IMR-90 (cell line): ENCODE measurements at regions not wholly inside any gene's neighbourhood (a gene's known extent, or its start where the extent isn't known, plus 50 kb on each side); places are given as distances from the start of the nearest gene placed in this dataset.

Experiments
- ATAC-seq: fragments of 200-7000 bp; cut with Tn5 transposase; 2 replicates; pipeline ENCODE4 v1.9.1; 2020; ENCODE audit warnings: low read depth, mild to moderate bottlenecking, moderate library complexity
- BruUV-seq: library from RNA; stranded (reverse); fragments of 400-500 nt; replicated peaks from 2 replicates; lab custom pipeline; 2021; lab: Mats Ljungman, UMichigan
- CTCF ChIA-PET: fragments of 300-600 bp; formaldehyde crosslinking; extraction: SDS; loops from one replicate; lab custom pipeline; 2021; ENCODE audit warnings: antibody characterized with exemption; lab: Yijun Ruan, JAX
- POLR2A ChIA-PET: fragments of 300-600 bp; sonication (Branson Sonifier 250); formaldehyde crosslinking; loops from one replicate; lab custom pipeline; 2022; ENCODE audit warnings: antibody characterized with exemption; ENCODE audit not compliant: unreplicated experiment; lab: Charles Lee
- DNase-seq: peaks from one replicate; pipeline ENCODE4 v3.0.0; 2013
- H2AFZ ChIP-seq: replicated peaks from 2 replicates; pipeline ENCODE3; 2013; ENCODE audit warnings: low read length, mild to moderate bottlenecking; ENCODE audit not compliant: poor library complexity
- H2AK5ac ChIP-seq: 2 replicates; pipeline ENCODE4 v1.6.1; 2013; ENCODE audit warnings: low read depth, low read length, inconsistent platforms
- H2AK9ac ChIP-seq: replicated peaks from 2 replicates; pipeline ENCODE3; 2013; ENCODE audit warnings: mild to moderate bottlenecking, low read depth, low read length, moderate library complexity; ENCODE audit not compliant: poor library complexity
- H2BK120ac ChIP-seq: 2 replicates; pipeline ENCODE4 v1.6.1; 2013; ENCODE audit warnings: low read depth, low read length, inconsistent platforms
- H2BK15ac ChIP-seq: 3 replicates; pipeline ENCODE4 v1.6.1; 2013; ENCODE audit warnings: low read depth, low read length, inconsistent platforms
- H2BK20ac ChIP-seq: 2 replicates; pipeline ENCODE4 v1.6.1; 2013; ENCODE audit warnings: low read depth, mild to moderate bottlenecking, inconsistent platforms, low read length, moderate library complexity
- H2BK5ac ChIP-seq: 2 replicates; pipeline ENCODE4 v1.6.1; 2013; ENCODE audit warnings: mild to moderate bottlenecking, low read depth, low read length, inconsistent platforms; ENCODE audit not compliant: poor library complexity, severe bottlenecking
- H3K14ac ChIP-seq: replicated peaks from 2 replicates; pipeline ENCODE4 v1.6.1; 2013; ENCODE audit warnings: low read depth, low read length, inconsistent platforms
- H3K18ac ChIP-seq: 2 replicates; pipeline ENCODE4 v1.6.1; 2013; ENCODE audit warnings: low read depth, low read length, control low read depth
- H3K23ac ChIP-seq: 2 replicates; pipeline ENCODE4 v1.6.1; 2013; ENCODE audit warnings: low read depth, low read length, inconsistent platforms
- H3K27ac ChIP-seq: 2 replicates; pipeline ENCODE4 v1.5.1; 2013; ENCODE audit warnings: mild to moderate bottlenecking, control low read depth, low read length; ENCODE audit not compliant: insufficient read depth
- H3K27me3 ChIP-seq: 2 replicates; pipeline ENCODE4 v1.6.1; 2013; ENCODE audit warnings: low read length; ENCODE audit not compliant: control insufficient read depth, insufficient read depth
- H3K36me3 ChIP-seq: 2 replicates; pipeline ENCODE4 v1.6.1; 2013; ENCODE audit warnings: low read length, mixed read lengths; ENCODE audit not compliant: control insufficient read depth, insufficient read depth
- H3K4ac ChIP-seq: 2 replicates; pipeline ENCODE4 v1.6.1; 2013; ENCODE audit warnings: low read depth, low read length, inconsistent platforms
- H3K4me1 ChIP-seq: 2 replicates; pipeline ENCODE4 v1.6.1; 2013; ENCODE audit warnings: low read length, mixed read lengths; ENCODE audit not compliant: control insufficient read depth, insufficient read depth
- H3K4me2 ChIP-seq: 2 replicates; pipeline ENCODE4 v1.6.1; 2013; ENCODE audit warnings: low read depth, mild to moderate bottlenecking, control low read depth, low read length, moderate library complexity
- H3K4me3 ChIP-seq: 2 replicates; pipeline ENCODE4 v1.5.1; 2013; ENCODE audit warnings: low read depth, mild to moderate bottlenecking, control low read depth, low read length, moderate library complexity; ENCODE audit not compliant: insufficient read depth
- H3K56ac ChIP-seq: 2 replicates; pipeline ENCODE4 v1.6.1; 2013; ENCODE audit warnings: low read length, inconsistent platforms; ENCODE audit not compliant: insufficient read depth; ENCODE audit errors: extremely low read depth
- H3K79me1 ChIP-seq, 2 experiments: 2 replicates each; pipeline ENCODE4 v1.6.1; 2013; ENCODE audit warnings: low read length in 2 of 2, inconsistent platforms in 1 of 2, low read depth in 1 of 2
- H3K9ac ChIP-seq: 2 replicates; pipeline ENCODE4 v1.6.1; 2013; ENCODE audit warnings: low read depth, low read length, control low read depth
- H3K9me1 ChIP-seq: 2 replicates; pipeline ENCODE4 v1.6.1; 2013; ENCODE audit warnings: low read length, inconsistent platforms; ENCODE audit not compliant: insufficient read depth
- H3K9me3 ChIP-seq: 2 replicates; pipeline ENCODE4 v1.6.1; 2013; ENCODE audit warnings: low read length; ENCODE audit not compliant: control insufficient read depth, insufficient read depth
- H4K20me1 ChIP-seq: 2 replicates; pipeline ENCODE4 v1.6.1; 2013; ENCODE audit warnings: low read length, inconsistent platforms; ENCODE audit not compliant: insufficient read depth
- H4K5ac ChIP-seq: 2 replicates; pipeline ENCODE4 v1.6.1; 2013; ENCODE audit warnings: mild to moderate bottlenecking, low read depth, low read length, control low read depth
- H4K8ac ChIP-seq, 2 experiments: 2 replicates each; pipeline ENCODE4 v1.6.1; 2013; ENCODE audit warnings: low read depth in 2 of 2, low read length in 2 of 2, control low read depth in 1 of 2, inconsistent platforms in 1 of 2
- H4K91ac ChIP-seq: 2 replicates; pipeline ENCODE4 v1.6.1; 2013; ENCODE audit warnings: low read depth, low read length, inconsistent platforms; ENCODE audit not compliant: insufficient read depth
- BHLHE40 ChIP-seq: fragments of 150-350 bp; IDR thresholded peaks from 2 replicates; pipeline ENCODE4 v1.6.1; 2016; ENCODE audit warnings: mild to moderate bottlenecking, low read depth, low read length
- CEBPB ChIP-seq: IDR thresholded peaks from 2 replicates; pipeline ENCODE4 v1.6.1; 2012; ENCODE audit warnings: low read depth, low read length, improper control_type of control experiment
- CTCF ChIP-seq: conservative IDR thresholded peaks from 2 replicates; pipeline ENCODE4 v1.5.1; 2012; ENCODE audit warnings: mild to moderate bottlenecking, low read depth, low read length, improper control_type of control experiment
- ELK1 ChIP-seq: fragments of 150-350 bp; IDR thresholded peaks from 2 replicates; pipeline ENCODE4 v1.6.1; 2016; ENCODE audit warnings: low read depth, mild to moderate bottlenecking, low read length, moderate library complexity, borderline replicate concordance
- FOS ChIP-seq: fragments of 150-350 bp; IDR thresholded peaks from 2 replicates; pipeline ENCODE4 v1.6.1; 2016; ENCODE audit warnings: low read depth, low read length
- MAZ ChIP-seq: IDR thresholded peaks from 2 replicates; pipeline ENCODE4 v1.6.1; 2012; ENCODE audit warnings: low read depth, mild to moderate bottlenecking, low read length, improper control_type of control experiment, moderate library complexity, borderline replicate concordance
- MXI1 ChIP-seq: IDR thresholded peaks from 2 replicates; pipeline ENCODE4 v1.6.1; 2012; ENCODE audit warnings: low read depth, mild to moderate bottlenecking, low read length, moderate library complexity, borderline replicate concordance
- POLR2A ChIP-seq: IDR thresholded peaks from 2 replicates; pipeline ENCODE4 v1.6.1; 2012; ENCODE audit warnings: mild to moderate bottlenecking, low read depth, low read length
- RCOR1 ChIP-seq: IDR thresholded peaks from 2 replicates; pipeline ENCODE4 v1.6.1; 2012; ENCODE audit warnings: mild to moderate bottlenecking, low read length, improper control_type of control experiment; ENCODE audit not compliant: insufficient replicate concordance
- RFX5 ChIP-seq: IDR thresholded peaks from 2 replicates; pipeline ENCODE4 v1.8.0; 2012; ENCODE audit warnings: low read depth, mild to moderate bottlenecking, low read length, moderate library complexity
- SMC3 ChIP-seq: fragments of 150-350 bp; IDR thresholded peaks from 2 replicates; pipeline ENCODE4 v1.6.1; 2016; ENCODE audit warnings: low read depth, mild to moderate bottlenecking, antibody characterized with exemption, low read length, moderate library complexity
- WGBS, 2 experiments: methylation state at CpG; one replicate each; pipeline versions ENCODE4 v1.1.5 to v1.1.7; 2013; ENCODE audit warnings: missing lambda C conversion rate in 2 of 2; ENCODE audit not compliant: insufficient read length in 1 of 2; ENCODE audit errors: extremely low coverage in 2 of 2; 5-methylcytosine and 5-hydroxymethylcytosine counted together
- dilution Hi-C: fragments of 300-500 bp; cut with HindIII; formaldehyde crosslinking; loops from one replicate; pipeline ENCODE4 v1.14.3; 2018; ENCODE audit warnings: low sequenced_read_pairs; ENCODE audit not compliant: unreplicated experiment
- in situ Hi-C: fragments of 300-500 bp; cut with MboI; formaldehyde crosslinking; loops from 3 replicates; pipeline ENCODE4 v1.14.3; 2019; ENCODE audit warnings: low sequenced_read_pairs, inconsistent platforms, mixed read lengths
- intact Hi-C: fragments of 100-400 bp; cut with micrococcal nuclease; formaldehyde crosslinking; loops from 2 replicates; pipeline ENCODE4 v1.10.0; 2022

- no CpG with 5 or more reads among the region's 3 CpGs for WGBS, 2 experiments
- H4K5ac ChIP-seq, result no peak overlapping the region
- H3K27me3 ChIP-seq, result no peaks in the 10 kb centered on the region
- no peak overlapping the region for H2BK20ac ChIP-seq
- no peaks in the 10 kb centered on the region for H3K4me1 ChIP-seq
- H3K27ac ChIP-seq, result no peak overlapping the region
- no peak overlapping the region for H3K4me2 ChIP-seq
- H3K9me3 ChIP-seq, result no peaks in the 10 kb centered on the region
- no peak overlapping the region for H2BK5ac ChIP-seq
- no peaks in the 10 kb centered on the region for H4K20me1 ChIP-seq
- no peak overlapping the region for H3K4me3 ChIP-seq
- no peak overlapping the region for H2AK9ac ChIP-seq
- H2BK15ac ChIP-seq, result no peak overlapping the region
- no peak overlapping the region for H3K23ac ChIP-seq
- no peak overlapping the region for H3K18ac ChIP-seq
- no peaks in the 10 kb centered on the region for H3K9me1 ChIP-seq
- BruUV-seq, result no TSS peak
- dilution Hi-C loops, result no loop called here
- in situ Hi-C loops, result no loop called here
- intact Hi-C loops, result no loop called here
- ATAC-seq (no peak), DNase-seq (peak; percentile 33)
- CTCF ChIA-PET, result no interaction called here
- H3K14ac ChIP-seq, result no peak overlapping the region
- no peak overlapping the region for H3K56ac ChIP-seq
- no peak overlapping the region for H2AFZ ChIP-seq
- H3K36me3 ChIP-seq, result no peaks in the 10 kb centered on the region
- no peaks in the 10 kb centered on the region for H3K79me1 ChIP-seq
- H3K9ac ChIP-seq, result no peak overlapping the region
- TF ChIP-seq CEBPB, result no peak
- no peak for TF ChIP-seq CTCF
- no peak for TF ChIP-seq ELK1
- no peak for TF ChIP-seq MAZ
- no peak for TF ChIP-seq BHLHE40
- no peak for TF ChIP-seq SMC3
- no peak for TF ChIP-seq MXI1
- TF ChIP-seq RCOR1, result no peak
- TF ChIP-seq FOS, result no peak
- no peak for TF ChIP-seq POLR2A
- TF ChIP-seq RFX5, result no peak
- H4K91ac ChIP-seq, result no peak overlapping the region
- no peak overlapping the region for H2BK120ac ChIP-seq
- no peak overlapping the region for H3K4ac ChIP-seq
- POLR2A ChIA-PET, result no interaction called here
- H4K8ac ChIP-seq, result no peak overlapping the region
- no peak overlapping the region for H2AK5ac ChIP-seq
Measured at GRCh38 chr3:181298421-181298820, 308.9 kb upstream of the DNAJC19 start.
